ENCODE measurements at regions not wholly inside any gene's neighbourhood (a gene's known extent, or its start where the extent isn't known, plus 50 kb on each side); places are given as distances from the start of the nearest gene placed in this dataset.

DNA sequence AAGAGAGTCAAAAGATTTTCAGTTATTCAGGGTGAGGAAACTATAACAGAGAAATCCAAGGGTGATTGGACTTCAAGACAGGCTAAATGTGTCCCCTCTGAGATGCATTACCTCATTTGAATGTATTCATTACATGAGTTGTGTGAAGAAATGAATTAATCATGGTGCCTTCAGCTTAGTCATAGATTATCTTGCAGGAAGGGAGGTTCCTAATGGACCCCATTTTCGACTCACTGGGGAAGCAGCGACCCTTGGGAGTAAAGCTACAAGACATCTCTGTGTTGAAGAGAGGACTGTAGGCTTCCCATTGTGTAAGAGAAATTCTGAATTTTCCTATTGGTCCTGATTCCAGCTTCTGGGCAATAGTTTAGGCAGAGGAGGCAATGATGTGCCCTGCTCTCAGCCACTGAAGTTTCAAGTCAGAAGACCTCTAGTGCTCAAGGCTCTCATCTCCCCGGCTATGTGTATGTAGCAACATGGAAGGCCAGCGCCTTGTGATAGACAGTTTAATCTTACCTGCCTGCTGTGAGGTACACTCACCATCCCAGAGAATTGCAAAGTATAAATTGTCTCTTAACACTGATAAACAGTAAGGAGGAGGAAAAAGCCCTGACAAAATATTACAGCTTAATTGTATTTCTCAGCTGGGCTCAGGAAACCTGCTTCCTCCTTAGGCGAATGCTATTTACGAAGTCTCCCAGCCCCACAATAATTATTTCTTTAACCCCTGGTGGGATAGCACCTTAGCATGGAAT is 133.8 kb downstream of the PDCD6IP start:
- ATAC-seq (no peak), DNase-seq (no peak)
- ChIA-PET POLR2A (no interaction called here), CTCF (no interaction called here)
- Mint-ChIP-seq H3K36me3 (peaks cover 0 to 5% (median 0%) of the 10 kb centered on the region in 5 donors), H3K27ac (no peak overlapping the region), H3K9me3 (peaks cover 0 to 10% (median 2%) of the 10 kb centered on the region in 11 donors), H3K4me3 (no peak overlapping the region), H3K4me1 (peaks cover 0 to 2% (median 0%) of the 10 kb centered on the region in 7 donors), H3K27me3 (peaks cover 0 to 11% (median 5%) of the 10 kb centered on the region in 5 donors)
- intact Hi-C loops (cut with micrococcal nuclease): no loop called here
- Histone ChIP-seq H3K4me1 (ENCODE audit: control insufficient read depth in 2 of 2, insufficient read depth in 2 of 2, low read length in 2 of 2) (no peaks in the 10 kb centered on the region), H3K27me3 (ENCODE audit: control insufficient read depth in 2 of 2, insufficient read depth in 2 of 2, low read length in 2 of 2) (no peaks in the 10 kb centered on the region), H3K27ac (ENCODE audit: low read depth, low read length) (no peak overlapping the region), H3K4me3 (ENCODE audit: low read length) (no peak overlapping the region), H3K9me3 (ENCODE audit: control insufficient read depth in 2 of 3, low read length in 3 of 3) (no peaks in the 10 kb centered on the region), H3K36me3 (ENCODE audit: control insufficient read depth in 2 of 3, insufficient read depth in 3 of 3, low read length in 3 of 3) (no peaks in the 10 kb centered on the region)

DNA sequence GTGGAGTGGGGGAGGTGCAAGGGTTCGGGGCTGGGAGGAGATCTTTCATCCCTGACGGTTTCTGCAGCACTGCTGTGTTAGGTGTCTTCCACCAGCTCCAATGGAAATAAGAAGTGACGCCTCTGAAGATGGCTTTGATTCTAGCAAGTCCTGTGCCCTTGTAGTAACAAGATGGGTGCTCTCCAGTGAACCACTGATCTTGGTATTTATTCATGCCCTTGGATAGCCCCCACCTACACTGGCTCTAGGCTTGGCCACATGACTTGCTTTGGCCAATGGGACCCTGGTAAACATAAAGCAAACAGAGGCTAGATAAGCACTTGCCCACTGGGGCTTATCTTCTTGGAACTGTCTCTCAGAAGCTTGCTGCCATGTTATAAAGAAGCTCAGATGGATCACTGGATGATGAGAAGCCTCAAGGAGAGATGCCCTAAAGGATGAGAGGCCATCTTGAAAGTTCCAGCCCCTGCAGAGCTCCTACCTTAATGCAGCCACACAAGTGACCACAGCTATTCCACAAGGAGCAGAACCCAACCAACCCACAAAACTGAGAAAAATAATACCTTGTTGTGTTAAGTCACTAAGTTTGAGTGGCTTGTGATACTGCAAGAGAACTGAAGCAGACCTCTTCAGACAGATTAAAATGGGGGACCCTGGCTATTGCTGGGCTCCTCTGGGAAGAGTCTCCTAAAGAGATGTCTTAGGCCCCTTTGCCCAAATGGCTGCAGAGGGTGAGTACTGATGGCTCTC is 137.9 kb downstream of the PDCD6IP start:
- H3K4me1 Mint-ChIP-seq: no peaks in the 10 kb centered on the region
- Histone ChIP-seq H3K4me3 (ENCODE audit: low read length) (no peak overlapping the region), H3K4me1 (ENCODE audit: control insufficient read depth in 2 of 2, insufficient read depth in 2 of 2, low read length in 2 of 2) (no peaks in the 10 kb centered on the region), H3K36me3 (ENCODE audit: control insufficient read depth in 2 of 3, insufficient read depth in 3 of 3, low read length in 3 of 3) (no peaks in the 10 kb centered on the region), H3K9me3 (ENCODE audit: control insufficient read depth in 2 of 3, low read length in 3 of 3) (no peaks in the 10 kb centered on the region), H3K27ac (ENCODE audit: low read depth, low read length) (no peak overlapping the region), H3K27me3 (ENCODE audit: control insufficient read depth in 2 of 2, insufficient read depth in 2 of 2, low read length in 2 of 2) (no peaks in the 10 kb centered on the region)
- DNase-seq (no peak), ATAC-seq (no peak)
- no peak overlapping the region for H3K4me3 Mint-ChIP-seq
- ChIA-PET CTCF (no interaction called here), POLR2A (no interaction called here)
- intact Hi-C loops (cut with micrococcal nuclease): no loop called here
- H3K36me3 Mint-ChIP-seq: peaks cover 0 to 5% (median 0%) of the 10 kb centered on the region in 5 donors
- H3K27ac Mint-ChIP-seq: no peak overlapping the region
- peaks cover 0 to 13% (median 5%) of the 10 kb centered on the region in 5 donors for H3K27me3 Mint-ChIP-seq
- peaks cover 0 to 10% (median 2%) of the 10 kb centered on the region in 11 donors for H3K9me3 Mint-ChIP-seq

DNA sequence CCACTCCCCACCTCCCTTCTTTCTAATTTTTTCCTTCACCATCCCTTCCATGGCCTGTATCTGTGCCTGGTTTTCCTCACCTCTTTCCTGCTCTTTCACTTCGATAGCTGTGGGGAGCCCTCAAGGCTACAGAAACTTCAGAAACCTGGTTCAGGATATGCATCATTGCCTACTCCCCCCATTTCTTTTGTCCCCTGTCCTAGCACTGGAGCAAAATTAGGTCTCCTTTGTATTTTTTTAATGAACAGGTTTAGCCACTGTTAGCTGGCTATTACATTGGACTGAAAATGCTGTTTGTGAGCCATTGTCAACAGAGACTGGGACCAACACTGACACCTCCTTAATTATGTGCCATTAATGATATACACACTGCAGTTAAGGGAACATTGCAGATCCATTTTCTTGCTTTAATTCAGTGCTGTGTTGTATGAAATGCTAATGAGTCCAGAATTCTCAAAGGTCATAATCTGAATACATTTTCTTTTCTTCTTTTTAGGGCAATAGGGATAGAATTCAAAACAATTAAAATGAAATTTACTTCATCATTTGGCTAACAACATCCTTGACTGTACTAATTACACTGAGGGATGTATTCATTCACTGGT is 138.6 kb downstream of the PDCD6IP start:
- no peak for ATAC-seq
- peaks cover 0 to 5% (median 0%) of the 10 kb centered on the region in 5 donors for H3K36me3 Mint-ChIP-seq
- H3K27ac ChIP-seq (ENCODE audit: low read depth, low read length): no peak overlapping the region
- H3K9me3 Mint-ChIP-seq: peaks cover 0 to 10% (median 2%) of the 10 kb centered on the region in 11 donors
- H3K9me3 ChIP-seq (ENCODE audit: control insufficient read depth in 2 of 3, low read length in 3 of 3): no peaks in the 10 kb centered on the region
- H3K4me3 ChIP-seq (ENCODE audit: low read length): no peak overlapping the region
- H3K36me3 ChIP-seq (ENCODE audit: control insufficient read depth in 2 of 3, insufficient read depth in 3 of 3, low read length in 3 of 3): no peaks in the 10 kb centered on the region
- no peak overlapping the region for H3K4me3 Mint-ChIP-seq
- no peaks in the 10 kb centered on the region for H3K4me1 Mint-ChIP-seq
- intact Hi-C loops (cut with micrococcal nuclease): no loop called here
- POLR2A ChIA-PET: no interaction called here
- no peaks in the 10 kb centered on the region for H3K27me3 ChIP-seq (ENCODE audit: control insufficient read depth in 2 of 2, insufficient read depth in 2 of 2, low read length in 2 of 2)
- no peaks in the 10 kb centered on the region for H3K4me1 ChIP-seq (ENCODE audit: control insufficient read depth in 2 of 2, insufficient read depth in 2 of 2, low read length in 2 of 2)
- CTCF ChIA-PET: no interaction called here
- H3K27ac Mint-ChIP-seq: no peak overlapping the region
- H3K27me3 Mint-ChIP-seq: peaks cover 0 to 13% (median 5%) of the 10 kb centered on the region in 5 donors
- DNase-seq: no peak

DNA sequence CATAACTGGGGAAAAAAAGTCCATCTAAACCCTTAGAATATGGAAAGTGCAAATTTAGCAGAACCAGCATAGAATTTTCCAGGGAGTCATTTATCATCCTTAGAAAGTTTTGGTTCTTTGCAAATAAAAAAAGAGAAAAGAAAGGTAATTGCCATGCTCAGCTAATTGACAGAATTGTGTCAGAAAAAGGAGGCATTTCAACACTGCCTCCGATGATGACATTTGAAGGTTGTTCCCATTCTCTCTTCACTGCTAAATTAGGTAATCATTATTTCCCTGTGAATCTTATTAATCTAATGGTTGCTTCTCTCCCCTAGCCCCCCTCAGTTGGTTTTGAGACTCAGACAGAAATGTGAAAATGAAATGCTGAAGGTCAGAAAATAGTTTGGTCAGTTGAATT is 139.2 kb downstream of the PDCD6IP start:
- ATAC-seq (no peak), DNase-seq (no peak)
- Histone ChIP-seq H3K9me3 (ENCODE audit: control insufficient read depth in 2 of 3, low read length in 3 of 3) (no peaks in the 10 kb centered on the region), H3K27ac (ENCODE audit: low read depth, low read length) (no peak overlapping the region), H3K27me3 (ENCODE audit: control insufficient read depth in 2 of 2, insufficient read depth in 2 of 2, low read length in 2 of 2) (no peaks in the 10 kb centered on the region), H3K36me3 (ENCODE audit: control insufficient read depth in 2 of 3, insufficient read depth in 3 of 3, low read length in 3 of 3) (no peaks in the 10 kb centered on the region), H3K4me1 (ENCODE audit: control insufficient read depth in 2 of 2, insufficient read depth in 2 of 2, low read length in 2 of 2) (no peaks in the 10 kb centered on the region), H3K4me3 (ENCODE audit: low read length) (no peak overlapping the region)
- intact Hi-C loops (cut with micrococcal nuclease): no loop called here
- Mint-ChIP-seq H3K9me3 (peaks cover 0 to 10% (median 2%) of the 10 kb centered on the region in 11 donors), H3K4me1 (no peaks in the 10 kb centered on the region), H3K4me3 (no peak overlapping the region), H3K27ac (no peak overlapping the region), H3K27me3 (peaks cover 0 to 13% (median 5%) of the 10 kb centered on the region in 5 donors), H3K36me3 (peaks cover 0 to 5% (median 0%) of the 10 kb centered on the region in 5 donors)
- ChIA-PET CTCF (no interaction called here), POLR2A (no interaction called here)

DNA sequence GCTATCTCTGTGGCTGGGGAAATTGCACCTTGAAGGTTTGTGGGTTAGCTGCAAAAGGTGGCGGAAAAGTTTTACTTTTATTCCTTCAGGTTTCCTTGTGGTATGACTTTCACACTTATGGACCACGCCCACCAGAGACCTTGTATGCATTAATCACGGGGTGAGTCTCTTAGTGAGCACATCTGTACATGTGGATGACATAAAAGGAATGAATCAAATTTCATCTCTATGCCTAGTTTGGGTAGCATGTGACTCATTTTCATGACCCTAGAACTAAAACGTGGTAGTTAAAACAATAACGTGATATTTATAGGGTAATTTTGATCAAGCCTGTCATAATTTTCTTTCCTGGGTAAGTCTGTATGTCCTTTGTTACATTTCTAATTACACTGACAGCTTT is 141.7 kb downstream of the PDCD6IP start:
- ChIA-PET POLR2A (no interaction called here), CTCF (no interaction called here)
- no peaks in the 10 kb centered on the region for H3K4me1 Mint-ChIP-seq
- no peak for ATAC-seq
- no peaks in the 10 kb centered on the region for H3K4me1 ChIP-seq (ENCODE audit: control insufficient read depth in 2 of 2, insufficient read depth in 2 of 2, low read length in 2 of 2)
- peaks cover 0 to 7% (median 2%) of the 10 kb centered on the region in 11 donors for H3K9me3 Mint-ChIP-seq
- DNase-seq: no peak
- H3K27me3 ChIP-seq (ENCODE audit: control insufficient read depth in 2 of 2, insufficient read depth in 2 of 2, low read length in 2 of 2): no peaks in the 10 kb centered on the region
- no peak overlapping the region for H3K27ac Mint-ChIP-seq
- peaks cover 0 to 4% (median 0%) of the 10 kb centered on the region in 5 donors for H3K36me3 Mint-ChIP-seq
- no peak overlapping the region for H3K4me3 ChIP-seq (ENCODE audit: low read length)
- H3K27ac ChIP-seq (ENCODE audit: low read depth, low read length): no peak overlapping the region
- H3K36me3 ChIP-seq (ENCODE audit: control insufficient read depth in 2 of 3, insufficient read depth in 3 of 3, low read length in 3 of 3): no peaks in the 10 kb centered on the region
- no peak overlapping the region for H3K4me3 Mint-ChIP-seq
- peaks cover 0 to 13% (median 5%) of the 10 kb centered on the region in 5 donors for H3K27me3 Mint-ChIP-seq
- intact Hi-C loops (cut with micrococcal nuclease): no loop called here
- H3K9me3 ChIP-seq (ENCODE audit: control insufficient read depth in 2 of 3, low read length in 3 of 3): no peaks in the 10 kb centered on the region

DNA sequence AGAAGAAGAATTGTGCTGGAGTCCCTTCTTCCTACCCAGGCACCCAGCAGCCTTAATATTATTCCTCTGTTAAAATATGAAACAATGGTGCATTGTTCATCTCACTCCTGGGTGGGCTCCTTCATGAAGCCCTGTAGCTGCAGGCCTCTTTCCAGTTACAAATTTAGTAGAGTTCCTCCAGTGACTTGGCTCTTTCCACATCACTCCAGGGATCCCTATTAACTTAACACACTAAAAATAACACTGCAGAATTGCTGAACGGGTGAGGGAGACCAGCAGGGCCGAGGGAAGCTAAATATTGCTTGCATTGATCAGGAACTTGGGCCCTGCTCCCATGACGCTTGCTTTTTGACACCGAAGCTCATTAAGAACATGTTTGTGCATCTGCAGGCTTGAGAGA is 142.3 kb downstream of the PDCD6IP start:
- Mint-ChIP-seq H3K27me3 (peaks cover 0 to 8% (median 2%) of the 10 kb centered on the region in 5 donors), H3K27ac (no peak overlapping the region), H3K36me3 (no peaks in the 10 kb centered on the region), H3K4me3 (no peak overlapping the region), H3K4me1 (no peaks in the 10 kb centered on the region), H3K9me3 (peaks cover 0 to 1% (median 0%) of the 10 kb centered on the region in 11 donors)
- ATAC-seq (no peak), DNase-seq (no peak)
- Histone ChIP-seq H3K27me3 (ENCODE audit: control insufficient read depth in 2 of 2, insufficient read depth in 2 of 2, low read length in 2 of 2) (no peaks in the 10 kb centered on the region), H3K4me3 (ENCODE audit: low read length) (no peak overlapping the region), H3K9me3 (ENCODE audit: control insufficient read depth in 2 of 3, low read length in 3 of 3) (no peaks in the 10 kb centered on the region), H3K27ac (ENCODE audit: low read depth, low read length) (no peak overlapping the region), H3K36me3 (ENCODE audit: control insufficient read depth in 2 of 3, insufficient read depth in 3 of 3, low read length in 3 of 3) (no peaks in the 10 kb centered on the region), H3K4me1 (ENCODE audit: control insufficient read depth in 2 of 2, insufficient read depth in 2 of 2, low read length in 2 of 2) (no peaks in the 10 kb centered on the region)
- ChIA-PET POLR2A (no interaction called here), CTCF (no interaction called here)
- intact Hi-C loops (cut with micrococcal nuclease): no loop called here

All from naive thymus-derived CD4-positive, alpha-beta T cell (primary cell).